Ishikawa (cell line): ENCODE measurements at regions not wholly inside any gene's neighbourhood (a gene's known extent, or its start where the extent isn't known, plus 50 kb on each side); places are given as distances from the start of the nearest gene placed in this dataset.

Experiments
- EGR1 ChIP-seq: IDR thresholded peaks from 2 replicates; pipeline ENCODE4 v1.6.1; 2012
- EP300 ChIP-seq: IDR thresholded peaks from 2 replicates; pipeline ENCODE4 v1.6.1; 2012; ENCODE audit warnings: borderline replicate concordance
- RAD21 ChIP-seq: IDR thresholded peaks from 2 replicates; pipeline ENCODE4 v1.6.1; 2012; ENCODE audit warnings: low read depth
- TAF1 ChIP-seq: IDR thresholded peaks from 2 replicates; pipeline ENCODE4 v1.6.1; 2012; ENCODE audit warnings: low read depth, mild to moderate bottlenecking
- TEAD4 ChIP-seq: IDR thresholded peaks from 2 replicates; pipeline ENCODE4 v1.6.1; 2012
- USF1 ChIP-seq: IDR thresholded peaks from 2 replicates; pipeline ENCODE4 v1.6.1; 2012
- YY1 ChIP-seq: IDR thresholded peaks from 2 replicates; pipeline ENCODE4 v1.6.1; 2012; ENCODE audit warnings: low read depth

GRCh38 chr3:156037356-156037755, 83.0 kb upstream of the KCNAB1 start:
- TF ChIP-seq EP300 (no peak), YY1 (no peak), TAF1 (no peak), RAD21 (no peak), EGR1 (no peak), TEAD4 (no peak), USF1 (no peak)
